GM18505 (cell line): ENCODE measurements at regions not wholly inside any gene's neighbourhood (a gene's known extent, or its start where the extent isn't known, plus 50 kb on each side); places are given as distances from the start of the nearest gene placed in this dataset.

ENCODE experiments used
- ATAC-seq: cut with Tn5 transposase; IDR thresholded peaks from one replicate; pipeline ENCODE4 v1.9.1; 2021; ENCODE audit not compliant: unreplicated experiment
- POLR2A ChIP-seq: IDR thresholded peaks from 4 replicates; pipeline ENCODE4 v1.6.1; 2011; ENCODE audit warnings: borderline replicate concordance; ENCODE audit not compliant: insufficient read depth, insufficient read length; ENCODE audit errors: extremely low read depth

GRCh38 chr9:105064248-105065097 is 136.5 kb upstream of the ABCA1 start:
- no peak for ATAC-seq
- no peak for TF ChIP-seq POLR2A

DNA sequence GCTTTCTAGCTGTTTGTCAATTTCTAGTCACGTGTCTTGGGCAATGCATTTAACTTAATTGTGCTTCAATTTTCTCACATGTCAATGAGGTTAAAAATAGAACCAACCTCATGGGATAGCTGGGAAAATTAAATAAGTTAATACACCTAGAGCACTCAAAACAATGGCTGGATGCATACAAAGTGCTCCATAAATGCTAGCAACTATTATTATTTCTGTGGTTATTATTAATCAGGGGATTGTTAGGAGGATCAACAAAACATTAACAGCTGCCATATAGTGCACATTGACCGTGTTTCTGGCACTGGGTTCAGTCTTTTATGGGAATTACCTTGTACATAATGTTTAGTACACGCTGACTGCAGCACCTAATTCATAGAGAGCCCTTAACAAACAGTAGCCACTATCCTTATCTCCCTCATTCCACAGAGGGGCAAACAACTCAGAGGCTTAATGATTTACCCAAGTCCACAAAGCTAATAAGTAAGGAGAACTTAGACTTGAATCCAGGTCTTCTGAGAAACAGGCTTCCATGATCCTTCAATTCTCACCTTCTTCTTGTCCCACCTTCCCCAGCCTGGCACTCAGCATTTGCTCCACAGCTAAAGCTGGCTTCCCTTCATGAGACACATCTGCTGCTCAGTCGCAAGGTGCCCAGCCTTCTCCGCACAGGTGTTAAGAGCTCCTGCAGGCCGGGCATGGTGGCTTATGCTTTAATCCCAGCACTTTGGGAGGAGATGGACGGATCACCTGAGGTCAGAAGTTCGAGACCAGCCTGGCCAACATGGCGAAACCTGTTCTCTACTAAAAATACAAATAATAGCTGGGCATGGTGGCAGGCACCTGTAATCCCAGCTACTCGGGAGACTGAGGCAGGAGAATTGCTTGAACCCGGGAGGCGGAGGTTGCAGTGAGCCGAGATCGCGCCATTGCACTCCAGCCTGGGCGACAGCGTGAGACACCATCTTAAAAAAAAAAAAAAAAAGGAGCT is 137.4 kb upstream of the ABCA1 start:
- ATAC-seq, result no peak

DNA sequence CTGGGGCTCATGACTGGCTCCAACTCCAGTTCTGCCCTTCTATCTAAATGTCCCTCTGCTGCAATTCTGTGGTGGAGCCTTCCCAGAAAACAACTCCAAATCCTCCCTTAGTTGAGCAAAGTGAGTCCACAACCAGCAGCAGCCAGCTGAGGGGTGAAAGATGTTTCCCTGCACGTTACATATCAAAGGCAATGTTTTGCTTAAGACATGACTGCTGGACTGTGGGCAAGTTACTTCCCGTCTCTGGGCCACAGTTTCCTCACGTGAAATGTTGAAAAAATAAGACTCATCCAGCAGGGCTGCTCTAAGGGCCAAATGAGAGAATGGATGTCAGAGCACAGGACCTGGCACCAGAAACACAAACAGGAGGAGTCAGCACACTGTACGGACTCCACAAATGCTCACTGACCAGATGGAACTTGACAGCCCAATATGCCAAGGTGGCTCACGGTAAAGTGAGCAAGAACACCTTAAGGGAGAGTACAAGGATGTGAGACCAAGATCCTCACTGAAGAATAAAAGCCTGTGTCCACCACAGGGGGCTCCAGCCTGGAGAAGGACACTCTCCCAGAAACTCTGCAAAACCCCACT is 138.4 kb upstream of the ABCA1 start:
- no peak for ATAC-seq
- TF ChIP-seq POLR2A, result no peak

More for the DNA sequence above, 137.4 kb upstream of the ABCA1 start:
- no peak for TF ChIP-seq POLR2A

DNA sequence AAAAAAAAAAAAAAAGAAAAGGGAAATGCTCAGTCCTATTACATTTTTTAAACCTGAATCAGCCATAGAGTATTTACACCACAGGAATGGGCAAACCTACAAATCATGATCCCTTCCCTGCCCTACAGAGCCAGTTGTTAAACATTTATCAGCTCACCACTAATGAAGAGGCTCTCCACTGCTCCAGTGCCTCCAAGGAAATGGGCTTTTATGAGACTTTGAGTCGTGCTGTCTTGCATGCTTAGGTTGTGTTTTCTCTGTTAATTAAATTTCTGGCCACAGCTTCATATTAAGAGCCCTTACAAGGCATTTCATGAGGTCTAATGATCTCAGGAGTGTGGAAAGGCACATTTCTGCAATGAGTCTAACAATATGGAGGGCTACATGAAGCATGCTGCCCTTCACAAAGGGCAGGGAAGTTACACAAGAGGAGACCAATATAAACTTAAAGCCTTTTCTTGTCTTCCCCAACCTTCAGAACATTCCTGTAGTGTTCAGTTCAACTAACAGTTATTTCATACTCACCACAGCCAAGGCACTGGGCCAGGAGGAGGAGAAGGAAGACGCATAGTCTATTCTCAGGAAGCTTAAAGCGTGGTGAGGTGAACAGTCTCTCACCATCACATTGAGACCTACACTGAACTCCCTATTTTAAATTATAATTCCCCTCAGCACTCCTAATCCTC is 140.1 kb upstream of the ABCA1 start:
- TF ChIP-seq POLR2A, result no peak
- no peak for ATAC-seq

DNA sequence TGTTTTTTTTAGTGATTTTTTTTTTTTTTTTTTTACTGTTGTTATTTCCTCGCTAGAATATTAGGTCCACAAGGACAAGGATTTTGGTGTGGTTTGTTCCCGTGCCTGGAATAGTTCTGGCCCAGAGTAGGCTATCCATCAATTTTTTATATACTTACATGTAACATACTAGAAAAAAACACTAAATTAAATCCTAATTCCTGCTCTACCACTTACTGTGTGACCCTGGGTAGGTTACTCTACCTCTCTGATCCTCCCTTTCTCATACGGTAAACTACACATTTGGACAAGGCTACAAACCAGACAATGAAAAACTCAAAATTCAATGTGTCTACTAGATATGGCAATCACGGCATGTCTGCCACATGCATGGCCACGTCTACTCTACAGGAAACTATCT is 141.3 kb upstream of the ABCA1 start:
- TF ChIP-seq POLR2A, result no peak
- no peak for ATAC-seq

- no peak for TF ChIP-seq POLR2A
- no peak for ATAC-seq
These were observed 141.7 kb upstream of the ABCA1 start for GRCh38 chr9:105069696-105070095.

- TF ChIP-seq POLR2A, result no peak
- ATAC-seq, result no peak
These were observed 142.2 kb upstream of the ABCA1 start for GRCh38 chr9:105070176-105070575.

- no peak for ATAC-seq
These were observed 144.5 kb upstream of the ABCA1 start for GRCh38 chr9:105072476-105072875.

DNA sequence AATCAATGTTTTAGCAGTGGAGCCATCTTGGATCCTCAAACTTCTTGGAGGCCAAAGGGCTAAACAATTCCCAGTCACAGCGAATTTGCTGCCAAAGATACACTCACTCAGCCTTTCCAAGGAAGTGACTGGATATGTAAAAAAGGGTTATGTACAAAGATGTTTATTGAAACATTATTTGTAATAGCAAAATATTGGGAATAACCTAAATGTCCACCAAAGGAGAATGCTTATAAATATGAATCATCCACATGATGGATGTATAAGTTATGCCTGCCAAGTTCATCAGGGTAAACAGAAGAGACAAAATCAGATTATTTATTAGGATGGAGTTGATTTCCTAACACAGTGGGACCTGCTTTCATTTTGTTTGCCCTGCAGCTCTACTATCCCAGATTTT is 145.2 kb upstream of the ABCA1 start:
- TF ChIP-seq POLR2A, result no peak

More at GRCh38 chr9:105072476-105072875, 144.5 kb upstream of the ABCA1 start:
- TF ChIP-seq POLR2A, result no peak

GRCh38 chr9:105074491-105074890 is 146.5 kb upstream of the ABCA1 start:
- TF ChIP-seq POLR2A, result no peak
- ATAC-seq, result no peak

More for the DNA sequence above, 145.2 kb upstream of the ABCA1 start:
- no peak for ATAC-seq

GRCh38 chr9:105076729-105077128 is 148.8 kb upstream of the ABCA1 start:
- ATAC-seq, result no peak
- no peak for TF ChIP-seq POLR2A

DNA sequence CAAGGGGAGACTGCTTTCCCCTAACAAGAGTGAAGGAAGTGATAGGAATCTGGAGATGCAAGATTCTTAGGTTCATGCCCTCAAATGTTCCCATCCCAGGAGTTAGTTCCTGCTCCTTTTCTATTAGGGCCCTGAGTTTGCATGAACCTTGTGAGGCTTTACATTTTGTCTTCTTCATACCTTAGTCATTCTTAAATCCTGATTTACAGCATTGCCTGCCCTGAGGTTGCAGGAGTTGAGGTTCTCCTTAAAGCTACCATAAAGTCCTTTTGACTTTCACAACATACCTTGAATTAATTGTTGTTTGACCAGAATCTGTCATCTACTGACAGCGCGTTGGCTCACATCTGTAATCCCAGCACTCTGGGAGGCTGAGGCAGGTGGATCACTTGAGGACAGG is 151.5 kb upstream of the ABCA1 start:
- no peak for TF ChIP-seq POLR2A
- no peak for ATAC-seq
